ENCODE measurements at regions not wholly inside any gene's neighbourhood (a gene's known extent, or its start where the extent isn't known, plus 50 kb on each side); places are given as distances from the start of the nearest gene placed in this dataset.
"Not testable (repeated sequence)": the region's sequence is repeated elsewhere in the genome, so short reads cannot be mapped to it uniquely, and the experiment has no call there.

GRCh38 chr12:87051621-87052020 lies 795.4 kb upstream of the MGAT4C start:
- no peak for DNase-seq

- no peak for DNase-seq
These were observed 791.5 kb upstream of the MGAT4C start for GRCh38 chr12:87047691-87048090.

GRCh38 chr12:87039536-87039935 lies 783.3 kb upstream of the MGAT4C start:
- no peak for DNase-seq

- DNase-seq = no peak
These were observed 781.9 kb upstream of the MGAT4C start for GRCh38 chr12:87038098-87038497.

- DNase-seq = no peak
These were observed 769.8 kb upstream of the MGAT4C start for GRCh38 chr12:87025976-87026375.

DNA sequence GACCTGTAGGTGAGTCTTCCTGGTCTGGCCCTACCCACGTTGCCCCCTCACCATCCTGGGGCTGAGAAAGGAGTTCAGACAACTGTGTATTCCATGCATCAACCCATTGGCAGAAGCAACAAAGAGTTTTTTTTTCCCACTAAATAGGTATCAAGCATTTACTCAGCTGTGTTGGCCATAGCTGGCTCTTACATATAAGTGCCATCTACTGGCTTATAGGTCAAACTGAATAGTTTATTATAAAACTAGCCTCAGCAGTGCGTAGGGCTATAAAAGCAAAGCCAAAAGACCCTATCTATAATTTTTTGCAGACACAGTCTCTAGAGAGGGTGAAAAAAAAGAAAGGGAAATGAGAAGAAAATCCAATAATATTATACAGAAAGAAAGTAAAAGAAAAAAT lies 765.2 kb upstream of the MGAT4C start:
- no peak for DNase-seq

DNA sequence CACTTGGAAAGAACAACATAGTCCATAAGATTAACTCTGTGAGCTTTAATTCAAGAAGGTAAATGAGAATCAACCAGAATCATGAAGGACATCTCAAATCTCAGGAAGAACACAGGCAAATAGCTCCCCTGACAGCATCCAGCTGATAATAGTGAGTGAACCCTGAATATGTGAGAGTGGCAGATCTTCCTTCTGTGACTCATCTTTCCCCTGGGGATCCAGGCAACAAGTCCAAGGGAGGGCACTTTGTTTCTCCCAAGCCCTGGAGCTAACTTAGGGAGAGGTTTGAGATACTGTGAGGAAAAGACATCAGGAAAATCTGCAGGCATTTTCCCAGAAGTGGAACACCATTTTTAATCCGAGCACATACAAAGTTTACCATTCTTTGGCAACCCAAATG lies 763.9 kb upstream of the MGAT4C start:
- no peak for DNase-seq

DNA sequence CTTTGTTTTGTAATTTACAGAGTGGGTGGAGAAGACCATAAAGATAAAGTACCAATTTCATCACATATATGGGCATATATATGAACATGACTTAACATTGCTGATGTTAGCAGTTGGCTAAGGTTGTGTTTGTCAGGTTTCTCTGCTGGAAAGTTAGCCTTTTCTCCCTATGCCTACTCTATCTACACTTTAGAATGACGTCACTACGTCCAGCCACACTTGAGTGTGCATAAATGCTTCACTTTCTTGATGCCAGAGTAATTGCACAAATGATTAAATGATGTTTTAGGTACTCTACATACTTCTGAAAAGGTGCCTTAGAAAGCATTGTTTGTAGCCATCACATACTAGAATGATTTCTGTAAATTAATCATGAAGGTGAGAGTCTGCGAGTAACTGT lies 759.2 kb upstream of the MGAT4C start:
- DNase-seq = no peak

DNA sequence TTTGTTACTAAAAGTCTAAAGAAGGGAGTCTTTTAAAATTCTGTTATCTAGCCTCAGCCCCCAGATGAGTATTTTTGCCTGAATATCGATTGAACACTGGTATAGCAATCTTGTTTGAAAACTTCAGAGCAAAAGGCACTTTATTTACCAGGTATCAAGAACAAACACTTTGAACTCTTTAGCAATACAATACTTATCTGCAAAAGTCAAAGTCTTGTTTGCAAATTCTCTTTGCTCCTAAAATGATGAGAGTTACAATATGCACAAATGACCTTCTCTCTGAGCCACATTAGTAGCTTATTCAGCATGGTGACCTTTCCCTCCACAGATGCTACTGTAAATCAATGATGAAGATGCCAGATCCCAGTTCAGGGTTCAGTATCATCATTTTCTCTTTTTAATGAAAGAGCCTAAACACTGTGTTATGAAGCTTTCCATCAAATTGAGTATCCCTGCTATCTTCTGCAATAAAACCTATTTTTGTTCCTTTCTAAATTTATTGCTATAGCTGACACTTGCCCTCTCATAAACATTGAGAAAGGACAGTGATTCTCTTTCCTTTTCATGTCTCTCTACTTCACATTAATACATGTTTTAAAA lies 752.7 kb upstream of the MGAT4C start:
- DNase-seq = no peak

DNA sequence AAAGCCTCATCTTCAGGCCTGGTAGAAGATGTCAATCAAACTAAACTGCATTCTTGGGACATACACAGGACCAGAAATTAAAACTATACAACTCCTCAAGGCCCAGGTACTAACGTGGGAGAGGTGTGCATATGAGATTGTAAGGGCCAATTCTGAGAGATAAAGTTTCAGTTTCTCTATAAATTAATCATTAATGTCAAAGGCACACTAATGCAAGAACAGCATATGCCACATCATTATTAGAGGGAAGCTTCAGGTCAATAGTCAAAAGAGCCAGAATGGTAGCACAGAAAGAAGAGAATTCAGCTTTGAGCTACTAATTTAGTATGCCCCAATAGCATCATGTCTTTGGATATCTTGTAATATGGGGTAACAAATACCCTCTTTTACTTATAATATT lies 744.9 kb upstream of the MGAT4C start:
- no peak for DNase-seq

DNA sequence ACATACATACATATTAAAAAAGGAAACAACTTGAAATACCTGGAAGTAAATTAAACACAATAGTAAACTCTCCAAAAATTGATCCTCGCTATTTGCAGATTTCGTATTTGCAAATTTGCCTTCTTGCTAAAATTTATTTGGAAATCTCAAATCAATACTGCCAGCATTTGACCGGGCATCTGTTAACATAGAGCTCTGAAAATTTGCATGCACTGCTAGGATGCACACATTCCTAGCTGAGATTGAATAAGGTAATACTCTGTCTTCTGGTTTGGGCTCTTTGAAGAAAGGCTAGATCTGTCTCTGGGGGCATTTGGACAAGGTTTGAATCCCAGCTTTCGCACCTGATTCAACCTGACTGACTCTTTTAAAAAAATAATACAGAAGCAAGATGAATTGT lies 729.1 kb upstream of the MGAT4C start:
- DNase-seq = no peak

DNA sequence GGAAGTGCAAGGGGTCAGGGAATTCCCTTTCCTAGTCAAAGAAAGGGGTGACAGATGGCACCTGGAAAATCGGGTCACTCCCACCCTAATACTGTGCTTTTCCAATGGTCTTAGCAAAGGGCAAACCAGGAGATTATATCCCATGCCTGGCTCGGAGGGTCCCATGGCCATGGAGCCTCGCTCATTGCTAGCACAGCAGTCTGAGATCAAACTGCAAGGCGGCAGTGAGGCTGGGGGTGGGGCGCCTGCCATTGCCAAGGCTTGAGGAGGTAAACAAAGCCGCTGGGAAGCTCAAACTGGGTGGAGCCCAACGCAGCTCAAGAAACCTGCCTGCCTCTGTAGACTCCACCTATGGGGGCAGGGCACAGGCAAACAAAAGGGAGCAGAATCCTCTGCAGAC lies 714.4 kb upstream of the MGAT4C start:
- not testable (repeated sequence) for DNase-seq

- no peak for DNase-seq
These were observed 703.7 kb upstream of the MGAT4C start for GRCh38 chr12:86959766-86960458.

- no peak for DNase-seq
These were observed 694.3 kb upstream of the MGAT4C start for GRCh38 chr12:86950444-86950843.

DNA sequence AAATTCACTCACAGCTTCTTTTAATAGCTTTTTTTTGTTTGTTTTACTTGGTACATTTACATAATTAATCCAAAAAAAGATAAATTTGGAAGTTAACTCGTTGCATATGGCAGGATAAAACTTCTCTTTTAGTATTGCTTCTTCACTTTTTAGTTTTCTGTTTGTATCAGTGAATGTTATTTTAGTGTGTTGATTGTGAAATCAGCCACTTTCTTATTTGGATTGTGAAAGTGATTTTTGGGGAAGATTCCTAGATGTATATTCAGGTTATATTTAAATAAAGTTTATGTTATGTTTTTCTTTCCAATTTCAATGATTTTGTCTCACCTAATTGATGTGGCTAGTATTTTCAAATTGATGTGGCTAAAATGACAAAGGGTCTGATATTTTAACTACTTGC lies 693.9 kb upstream of the MGAT4C start:
- DNase-seq = no peak

DNA sequence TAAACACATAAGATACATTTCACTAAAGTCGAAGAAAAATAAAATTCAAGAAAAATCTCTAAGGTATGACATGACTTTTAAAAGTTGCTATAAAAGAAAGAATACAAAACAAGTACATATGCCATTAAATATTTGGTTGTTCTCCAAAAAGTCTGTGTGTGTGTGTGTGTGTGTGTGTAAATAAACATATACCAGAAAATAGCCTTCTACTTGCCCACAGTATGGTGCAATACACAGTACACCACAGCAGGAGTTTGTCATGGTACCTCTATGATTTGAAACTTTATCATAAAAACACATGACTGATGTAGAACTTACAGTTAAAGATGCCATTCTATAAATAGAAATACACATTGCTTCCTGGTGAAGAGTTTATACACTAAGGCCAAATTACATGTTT lies 692.7 kb upstream of the MGAT4C start:
- no peak for DNase-seq

DNA sequence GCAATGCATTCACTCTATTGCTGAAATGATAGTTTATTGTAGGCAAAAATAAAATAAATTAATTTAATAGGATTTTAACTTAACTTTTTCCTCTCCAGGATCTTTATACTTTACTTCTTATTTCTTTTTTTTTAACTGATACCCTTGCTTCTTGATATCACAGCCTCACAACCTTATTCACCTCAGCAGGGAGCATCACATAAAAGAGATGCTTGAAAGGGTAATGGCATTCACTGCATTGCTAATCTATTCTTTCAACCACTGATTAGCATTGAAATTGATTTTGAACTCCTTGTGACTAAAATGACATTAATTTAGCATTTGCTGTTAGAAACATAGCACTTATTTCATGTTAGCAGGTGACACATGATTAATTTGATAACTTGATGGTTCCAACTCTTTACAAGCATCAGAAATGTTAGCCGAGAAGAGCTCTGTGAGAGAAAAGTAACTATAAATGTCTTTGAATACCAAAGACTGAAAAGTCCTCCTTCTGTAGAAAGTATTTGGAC lies 689.5 kb upstream of the MGAT4C start:
- no peak for DNase-seq

- not testable (repeated sequence) for DNase-seq
These were observed 688.1 kb upstream of the MGAT4C start for GRCh38 chr12:86944197-86944819.

DNA sequence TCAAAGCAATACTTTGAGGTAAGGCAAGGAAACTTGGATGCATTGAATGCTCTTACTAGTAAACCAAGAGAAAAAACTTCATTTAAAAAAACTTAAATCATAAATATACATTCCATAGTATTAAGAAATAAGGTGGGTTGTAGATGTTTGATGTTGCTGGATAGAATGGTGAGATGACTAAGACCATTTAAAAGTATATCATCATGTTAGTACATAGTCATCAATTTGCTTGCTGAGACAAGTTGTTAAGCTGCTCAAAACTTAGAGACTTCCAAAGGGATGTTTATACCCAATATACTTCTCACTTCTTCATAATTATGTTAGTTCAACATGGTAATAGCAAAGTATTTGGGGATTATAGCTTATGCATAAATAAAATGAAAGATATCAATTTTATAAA lies 675.5 kb upstream of the MGAT4C start:
- no peak for DNase-seq

DNA sequence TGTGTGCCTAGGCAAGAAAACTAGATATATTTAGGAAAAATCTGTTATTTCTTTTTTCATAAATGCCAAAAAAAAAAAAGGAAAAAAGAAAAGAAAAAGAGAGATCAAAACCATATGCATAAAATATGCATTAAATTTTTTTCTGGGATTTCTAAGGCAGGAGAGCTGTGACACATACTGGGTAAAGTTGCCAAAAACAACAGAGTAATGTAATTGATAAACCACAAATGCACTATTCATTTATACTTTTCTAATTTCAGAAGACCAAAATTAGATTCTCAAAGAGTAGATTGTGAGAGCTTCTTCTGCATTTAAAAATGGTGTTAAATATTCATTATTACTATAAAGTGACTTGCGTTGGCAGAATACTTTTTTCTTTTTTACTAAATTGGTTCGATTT lies 673.8 kb upstream of the MGAT4C start:
- DNase-seq = no peak

- DNase-seq = no peak
These were observed 660.9 kb upstream of the MGAT4C start for GRCh38 chr12:86917121-86917520.

DNA sequence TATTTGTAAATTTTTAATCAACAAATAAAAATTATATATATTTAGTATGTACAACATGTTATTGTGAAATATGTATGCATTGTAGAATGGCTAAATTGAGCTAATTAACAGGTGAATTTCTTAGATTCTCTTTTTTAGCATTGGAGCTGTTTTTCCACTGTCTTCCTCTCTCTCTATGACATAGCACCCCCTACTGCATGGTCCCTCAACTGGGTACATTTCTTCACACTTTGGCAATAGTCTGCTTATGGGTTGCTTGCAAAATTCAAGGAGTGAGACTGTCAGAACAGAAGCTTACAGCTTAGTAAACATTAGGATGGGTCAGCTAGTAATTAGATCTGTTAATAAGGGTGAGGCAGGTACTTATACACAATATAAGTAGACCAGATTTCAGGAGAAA lies 658.5 kb upstream of the MGAT4C start:
- DNase-seq = no peak

DNA sequence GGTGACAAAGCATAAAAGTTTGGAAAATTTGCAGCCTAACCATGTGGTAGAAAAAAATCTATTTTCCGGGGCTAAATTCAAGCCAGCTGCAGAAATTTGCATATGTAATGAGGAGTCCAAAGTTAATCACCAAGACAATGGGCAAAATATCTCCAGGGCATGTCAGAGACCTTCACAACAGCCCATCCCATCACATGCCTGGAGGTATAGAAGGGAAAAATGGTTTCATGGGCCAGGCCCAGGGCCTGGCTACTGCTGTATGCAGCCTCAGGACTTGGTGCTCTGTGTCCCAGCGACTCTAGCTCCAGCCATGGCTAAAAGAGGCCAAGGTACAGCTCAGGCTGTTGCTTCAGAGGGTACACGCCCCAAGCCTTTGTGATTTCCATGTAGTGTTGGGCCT lies 655.8 kb upstream of the MGAT4C start:
- DNase-seq = no peak

- DNase-seq = no peak
These were observed 647.0 kb upstream of the MGAT4C start for GRCh38 chr12:86903159-86903558.

DNA sequence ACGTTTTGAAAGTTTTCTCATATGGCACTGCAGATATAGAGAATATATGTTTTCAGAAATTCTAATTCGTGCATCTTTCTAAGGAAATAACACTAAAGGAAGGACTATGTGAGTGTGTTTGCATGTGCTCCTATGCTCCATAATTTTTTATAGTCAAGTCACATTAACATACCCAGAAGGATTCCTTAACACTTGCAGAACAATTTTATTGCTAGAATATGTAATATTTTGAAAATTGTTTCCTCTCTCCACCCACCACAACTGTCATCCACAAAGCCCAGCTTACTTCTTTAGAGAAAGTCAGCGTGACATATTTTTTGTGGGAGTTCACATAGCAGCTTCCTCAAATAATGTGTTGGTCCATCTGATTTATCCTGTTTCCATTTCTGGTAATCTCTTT lies 604.6 kb upstream of the MGAT4C start:
- no peak for DNase-seq

All from GDM1 (cell line).